Endothelial cell of umbilical vein (primary cell): ENCODE measurements at regions not wholly inside any gene's neighbourhood (a gene's known extent, or its start where the extent isn't known, plus 50 kb on each side); places are given as distances from the start of the nearest gene placed in this dataset.

Source experiments
- BruUV-seq: library from RNA; stranded (reverse); fragments of 400-500 nt; replicated peaks from 2 replicates; lab custom pipeline; 2021; lab: Mats Ljungman, UMichigan
- CTCF ChIA-PET: fragments of 300-600, 350-600 bp; sonication (Branson Sonifier 250); formaldehyde crosslinking; loops from one replicate; lab custom pipeline; 2021; ENCODE audit warnings: antibody characterized with exemption, inconsistent platforms; lab: Charles Lee
- POLR2A ChIA-PET: fragments of 300-600, 350-600 bp; sonication (Branson Sonifier 250); formaldehyde crosslinking; loops from one replicate; lab custom pipeline; 2021; ENCODE audit warnings: antibody characterized with exemption, inconsistent platforms; lab: Charles Lee
- DNase-seq: peaks from one replicate; pipeline ENCODE4 v3.0.0-alpha.2; 2011; ENCODE audit warnings: low read depth, low spot score
- FAIRE-seq: peaks from 2 replicates; lab custom pipeline; 2011; peaks lifted over from hg19 to GRCh38; lab: Jason Lieb, UNC
- H2AFZ ChIP-seq: 2 replicates; pipeline ENCODE4 v1.6.0; 2012; ENCODE audit warnings: low read depth, low read length, control low read depth, inconsistent platforms
- H3K27ac ChIP-seq: 2 replicates; pipeline ENCODE4 v1.5.1; 2011; ENCODE audit warnings: low read depth, mild to moderate bottlenecking, control low read depth, low read length, moderate library complexity; ENCODE audit not compliant: insufficient read depth
- H3K27me3 ChIP-seq, 2 experiments: 2 replicates each; pipeline versions ENCODE4 v1.6.0 to v1.6.1; 2011; ENCODE audit warnings: low read length in 2 of 2, mixed read lengths in 1 of 2; ENCODE audit not compliant: control insufficient read depth in 2 of 2, insufficient read depth in 2 of 2
- H3K36me3 ChIP-seq, 2 experiments: 2 replicates in 1 of 2; 3 replicates in 1 of 2; pipeline ENCODE4 v1.5.1; 2011; ENCODE audit warnings: low read length in 2 of 2, mild to moderate bottlenecking in 1 of 2, moderate library complexity in 1 of 2; ENCODE audit not compliant: control insufficient read depth in 2 of 2, insufficient read depth in 2 of 2; ENCODE audit errors: extremely low read depth in 1 of 2
- H3K4me1 ChIP-seq: 3 replicates; pipeline ENCODE4 v1.5.1; 2011; ENCODE audit warnings: mild to moderate bottlenecking, low read length; ENCODE audit not compliant: control insufficient read depth, insufficient read depth; ENCODE audit errors: extremely low read depth
- H3K4me2 ChIP-seq: 2 replicates; pipeline ENCODE4 v1.6.1; 2011; ENCODE audit warnings: low read length, control low read depth, mixed read lengths; ENCODE audit not compliant: insufficient read depth
- H3K4me3 ChIP-seq, 3 experiments: fragments of 200-600 bp in 1 of 3; sonication (generic), shearing (Covaris generic) in 1 of 3; replicated peaks in 1 of 3; 2 replicates each; pipeline ENCODE4 v1.5.1; 2011 to 2016; ENCODE audit warnings: control low read depth in 3 of 3, low read length in 3 of 3, mild to moderate bottlenecking in 2 of 3, inconsistent platforms in 1 of 3, low read depth in 1 of 3, moderate library complexity in 1 of 3; ENCODE audit not compliant: insufficient read depth in 1 of 3
- H3K79me2 ChIP-seq: 2 replicates; pipeline ENCODE4 v1.6.0; 2012; ENCODE audit warnings: low read length, inconsistent platforms; ENCODE audit not compliant: control insufficient read depth, insufficient read depth
- H3K9ac ChIP-seq: replicated peaks from 2 replicates; pipeline ENCODE3; 2011; ENCODE audit warnings: low read length, control low read depth; ENCODE audit not compliant: insufficient read depth; ENCODE audit errors: extremely low read depth
- H3K9me1 ChIP-seq: replicated peaks from 3 replicates; pipeline ENCODE4 v1.6.0; 2011; ENCODE audit warnings: mild to moderate bottlenecking, low read length; ENCODE audit not compliant: control insufficient read depth, insufficient read depth; ENCODE audit errors: extremely low read depth
- H3K9me3 ChIP-seq: replicated peaks from 2 replicates; pipeline ENCODE4 v1.5.1; 2012; ENCODE audit warnings: low read length, inconsistent platforms; ENCODE audit not compliant: control insufficient read depth, insufficient read depth
- H4K20me1 ChIP-seq: replicated peaks from 2 replicates; pipeline ENCODE3; 2011; ENCODE audit warnings: mild to moderate bottlenecking, low read length; ENCODE audit not compliant: control insufficient read depth, insufficient read depth; ENCODE audit errors: extremely low read depth
- CTCF ChIP-seq, 2 donors: IDR thresholded peaks; 1 replicate in 1 of 2; 2 replicates in 1 of 2; pipeline ENCODE4 v1.5.1; 2011; ENCODE audit warnings: low read length in 2 of 2, mild to moderate bottlenecking in 2 of 2, moderate library complexity in 2 of 2, control low read depth in 1 of 2, inconsistent platforms in 1 of 2, low read depth in 1 of 2; ENCODE audit not compliant: insufficient read depth in 1 of 2; ENCODE audit errors: extremely low read depth in 1 of 2
- EZH2 ChIP-seq: IDR thresholded peaks from 2 replicates; pipeline ENCODE4 v1.6.1; 2012; ENCODE audit warnings: borderline replicate concordance, low read depth, mild to moderate bottlenecking, moderate library complexity, low read length, inconsistent platforms; ENCODE audit not compliant: severe bottlenecking
- FOS ChIP-seq: IDR thresholded peaks from 2 replicates; pipeline ENCODE4 v1.6.1; 2011; ENCODE audit warnings: mild to moderate bottlenecking, low read length, moderate library complexity, borderline replicate concordance; ENCODE audit not compliant: insufficient read depth
- GATA2 ChIP-seq: IDR thresholded peaks from 2 replicates; pipeline ENCODE4 v1.7.0; 2011; ENCODE audit warnings: low read depth, mild to moderate bottlenecking, moderate library complexity, mixed read lengths, low read length; ENCODE audit not compliant: insufficient read length, insufficient read depth
- JUN ChIP-seq: IDR thresholded peaks from 2 replicates; pipeline ENCODE4 v1.6.1; 2011; ENCODE audit warnings: borderline replicate concordance, low read depth; ENCODE audit not compliant: insufficient read length, insufficient read depth
- MYC ChIP-seq: IDR thresholded peaks from one replicate; pipeline ENCODE4 v1.6.1; 2011; ENCODE audit warnings: mild to moderate bottlenecking, low read depth, low read length
- POLR2A ChIP-seq: IDR thresholded peaks from 2 replicates; pipeline ENCODE4 v1.6.1; 2012; ENCODE audit warnings: low read depth, mild to moderate bottlenecking, control low read depth, low read length
- POLR2AphosphoS5 ChIP-seq: IDR thresholded peaks from 2 replicates; pipeline ENCODE4 v1.6.1; 2012; ENCODE audit warnings: low read depth, mild to moderate bottlenecking, control low read depth, low read length, moderate library complexity; ENCODE audit not compliant: insufficient read depth
- dilution Hi-C: fragments of 300-500 bp; cut with MboI; formaldehyde crosslinking; loops from one replicate; pipeline ENCODE4 v1.15.0; 2019; ENCODE audit warnings: low sequenced_read_pairs; ENCODE audit not compliant: extremely low pct_ligation_motif_present
- intact Hi-C: fragments of 100-400 bp; cut with micrococcal nuclease; formaldehyde crosslinking; loops from one replicate; pipeline ENCODE4 v1.10.0; 2022

- Histone ChIP-seq H3K4me1 (no peaks in the 10 kb centered on the region), H3K27me3 (peaks cover 18 to 21% of the 10 kb centered on the region in 2 experiments), H2AFZ (no peak overlapping the region), H3K27ac (no peak overlapping the region), H3K4me3 (no peak overlapping the region), H3K4me2 (no peak overlapping the region), H3K9me3 (no peaks in the 10 kb centered on the region), H3K36me3 (no peaks in the 10 kb centered on the region), H4K20me1 (no peaks in the 10 kb centered on the region), H3K9me1 (no peaks in the 10 kb centered on the region), H3K79me2 (no peaks in the 10 kb centered on the region), H3K9ac (no peak overlapping the region)
- TF ChIP-seq MYC: no peak
- no peak for TF ChIP-seq EZH2
- no peak for TF ChIP-seq FOS
- TF ChIP-seq POLR2A: no peak
- no peak for TF ChIP-seq CTCF (IDR thresholded peaks at IDR 0.05; ENCODE audit: extremely low read depth in 1 of 2, insufficient read depth in 1 of 2, low read depth in 1 of 2, low read length in 2 of 2)
- TF ChIP-seq POLR2AphosphoS5: no peak
- TF ChIP-seq GATA2: no peak
- TF ChIP-seq JUN: no peak
- POLR2A ChIA-PET: no interaction called here
- no peak for FAIRE-seq
- no peak for DNase-seq
- no TSS peak for BruUV-seq
- CTCF ChIA-PET: no interaction called here
- intact Hi-C loops: loop anchor here (5.0 kb wide), 1 partner anchor 351 kb away; no protein-coding TSS in a partner anchor
- dilution Hi-C loops: no loop called here
Measured at GRCh38 chr5:1666221-1666620, 133.4 kb downstream of the MRPL36 start.
